H1 (cell line): ENCODE measurements at regions not wholly inside any gene's neighbourhood (a gene's known extent, or its start where the extent isn't known, plus 50 kb on each side); places are given as distances from the start of the nearest gene placed in this dataset.

ENCODE experiments used
- BACH1 ChIP-seq: IDR thresholded peaks from 2 replicates; pipeline ENCODE4 v1.6.1; 2012; ENCODE audit warnings: low read length, improper control_type of control experiment
- CHD2 ChIP-seq: IDR thresholded peaks from 2 replicates; pipeline ENCODE4 v1.6.1; 2012; ENCODE audit warnings: low read length, improper control_type of control experiment
- CTCF ChIP-seq, 3 experiments: IDR thresholded peaks; 1 replicate in 2 of 3; 2 replicates in 1 of 3; pipeline versions ENCODE4 v1.5.1 to v1.6.1; 2011; ENCODE audit warnings: low read length in 3 of 3, mild to moderate bottlenecking in 3 of 3, inconsistent platforms in 2 of 3, low read depth in 1 of 3, moderate library complexity in 1 of 3; ENCODE audit not compliant: insufficient read depth in 1 of 3; ENCODE audit errors: control extremely low read depth in 1 of 3
- E2F6 ChIP-seq: IDR thresholded peaks from 2 replicates; pipeline ENCODE4 v1.6.1; 2012; ENCODE audit warnings: inconsistent platforms
- EZH2 ChIP-seq: fragments of 200-600 bp; sonication (generic); IDR thresholded peaks from 2 replicates; pipeline ENCODE4 v1.7.1; 2012; ENCODE audit warnings: low read depth, mild to moderate bottlenecking, moderate library complexity, low read length, inconsistent platforms; ENCODE audit not compliant: severe bottlenecking
- KDM1A ChIP-seq: fragments of 200-600, 300-600 bp; sonication (generic); IDR thresholded peaks from 2 replicates; pipeline ENCODE4 v1.7.1; 2016; ENCODE audit warnings: mild to moderate bottlenecking, low read length, borderline replicate concordance
- POLR2A ChIP-seq, 2 experiments: IDR thresholded peaks; 1 replicate in 1 of 2; 2 replicates in 1 of 2; pipeline ENCODE4 v1.6.1; 2011; ENCODE audit warnings: low read depth in 2 of 2, low read length in 2 of 2, mild to moderate bottlenecking in 2 of 2; ENCODE audit errors: control extremely low read depth in 1 of 2

DNA sequence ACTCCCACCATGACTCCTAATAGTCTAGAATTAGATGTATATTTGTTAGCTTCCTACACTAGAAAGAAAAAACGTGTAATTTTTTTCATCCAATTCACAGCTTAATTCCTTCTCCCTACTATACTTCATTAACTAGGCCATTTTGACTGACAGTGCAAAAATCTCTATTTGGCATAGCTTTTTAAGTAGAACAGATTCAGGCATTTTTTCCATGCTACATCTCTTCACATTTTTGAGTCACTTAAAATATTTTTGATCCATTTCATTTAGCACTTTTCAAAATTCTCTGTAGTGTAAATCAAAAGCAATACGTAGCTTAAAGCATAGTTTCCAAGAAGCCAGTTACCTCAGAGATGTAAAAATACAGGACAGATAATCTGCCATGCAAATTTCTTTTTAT, 391.1 kb upstream of the NPVF start:
- TF ChIP-seq CHD2 (no peak), CTCF (IDR thresholded peaks at IDR 0.05; ENCODE audit: control extremely low read depth in 1 of 3, insufficient read depth in 1 of 3, low read depth in 1 of 3, low read length in 3 of 3) (no peak), EZH2 (no peak), KDM1A (no peak), E2F6 (no peak), POLR2A (IDR thresholded peaks at IDR 0.05; ENCODE audit: control extremely low read depth in 1 of 2, low read depth in 2 of 2, low read length in 2 of 2) (no peak), BACH1 (no peak)
